Astrocyte of the cerebellum (primary cell): ENCODE measurements at regions not wholly inside any gene's neighbourhood (a gene's known extent, or its start where the extent isn't known, plus 50 kb on each side); places are given as distances from the start of the nearest gene placed in this dataset.

Source experiments
- DNase-seq: peaks from one replicate; pipeline ENCODE4 v3.0.0-alpha.2; 2011; ENCODE audit warnings: low read depth
- H3K4me3 ChIP-seq: 2 replicates; pipeline ENCODE4 v1.5.1; 2011; ENCODE audit warnings: mild to moderate bottlenecking, low read depth, low read length, moderate library complexity
- in situ Hi-C: cut with HindIII; loops from 2 replicates; pipeline ENCODE4 v1.10.0; 2017; ENCODE audit warnings: low sequenced_read_pairs
- TF ChIP-seq, protein P1 (sequence below): IDR thresholded peaks from 2 replicates; pipeline ENCODE4 v1.5.1; 2012; ENCODE audit warnings: low read length, low read depth, moderate library complexity, mild to moderate bottlenecking; ENCODE audit errors: missing control alignments

DNA sequence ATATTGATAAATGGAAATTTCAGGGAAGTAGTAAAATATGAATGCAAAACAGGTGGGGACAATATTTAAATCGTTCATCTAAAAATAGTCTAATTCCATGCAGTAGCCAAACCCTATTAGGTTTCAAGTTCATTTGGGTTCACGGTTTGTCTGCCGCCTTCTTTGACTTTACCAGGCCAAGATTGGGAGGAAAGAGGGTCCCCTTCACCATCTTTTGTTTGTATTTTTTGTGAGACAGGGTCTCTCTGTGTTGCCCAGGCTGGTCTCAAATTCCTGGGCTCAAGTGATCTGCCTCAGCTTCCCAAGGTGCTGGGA is 98.5 kb upstream of the ATL2 start:
- DNase-seq: no peak
- TF ChIP-seq, protein P1, sequence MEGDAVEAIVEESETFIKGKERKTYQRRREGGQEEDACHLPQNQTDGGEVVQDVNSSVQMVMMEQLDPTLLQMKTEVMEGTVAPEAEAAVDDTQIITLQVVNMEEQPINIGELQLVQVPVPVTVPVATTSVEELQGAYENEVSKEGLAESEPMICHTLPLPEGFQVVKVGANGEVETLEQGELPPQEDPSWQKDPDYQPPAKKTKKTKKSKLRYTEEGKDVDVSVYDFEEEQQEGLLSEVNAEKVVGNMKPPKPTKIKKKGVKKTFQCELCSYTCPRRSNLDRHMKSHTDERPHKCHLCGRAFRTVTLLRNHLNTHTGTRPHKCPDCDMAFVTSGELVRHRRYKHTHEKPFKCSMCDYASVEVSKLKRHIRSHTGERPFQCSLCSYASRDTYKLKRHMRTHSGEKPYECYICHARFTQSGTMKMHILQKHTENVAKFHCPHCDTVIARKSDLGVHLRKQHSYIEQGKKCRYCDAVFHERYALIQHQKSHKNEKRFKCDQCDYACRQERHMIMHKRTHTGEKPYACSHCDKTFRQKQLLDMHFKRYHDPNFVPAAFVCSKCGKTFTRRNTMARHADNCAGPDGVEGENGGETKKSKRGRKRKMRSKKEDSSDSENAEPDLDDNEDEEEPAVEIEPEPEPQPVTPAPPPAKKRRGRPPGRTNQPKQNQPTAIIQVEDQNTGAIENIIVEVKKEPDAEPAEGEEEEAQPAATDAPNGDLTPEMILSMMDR: no peak
- in situ Hi-C loops: no loop called here
- H3K4me3 ChIP-seq: no peak overlapping the region

- H3K4me3 ChIP-seq: no peak overlapping the region
- in situ Hi-C loops: no loop called here
- DNase-seq: no peak
- TF ChIP-seq, protein P1: no peak
These were observed 97.9 kb upstream of the ATL2 start for GRCh38 chr2:38474715-38475566.

DNA sequence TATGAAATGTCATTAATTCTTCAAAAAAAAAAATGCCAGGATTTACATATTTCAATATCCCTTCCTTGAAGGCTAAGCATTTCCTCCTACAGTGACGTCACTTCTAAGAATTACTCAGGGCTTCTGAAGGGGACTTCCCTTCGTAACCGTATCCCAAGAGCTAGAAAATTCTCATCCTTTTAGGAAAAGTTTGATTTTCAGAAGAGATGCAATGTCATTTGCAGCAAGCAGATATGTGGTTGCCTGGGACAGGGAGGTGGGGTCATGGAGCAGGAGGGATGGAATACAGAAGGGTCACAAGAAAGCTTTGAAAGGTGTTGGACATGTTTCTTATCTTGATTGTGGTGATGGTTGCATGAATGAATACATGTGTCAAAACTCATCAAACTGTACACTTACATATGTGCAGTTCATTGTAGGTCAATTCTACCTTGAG is 97.0 kb upstream of the ATL2 start:
- no peak for DNase-seq
- TF ChIP-seq, protein P1: no peak
- H3K4me3 ChIP-seq: no peak overlapping the region
- in situ Hi-C loops: no loop called here

- DNase-seq: no peak
- TF ChIP-seq, protein P1: no peak
- H3K4me3 ChIP-seq: no peak overlapping the region
- in situ Hi-C loops: no loop called here
These were observed 96.4 kb upstream of the ATL2 start for GRCh38 chr2:38473333-38474005.

GRCh38 chr2:38470115-38470514 is 93.0 kb upstream of the ATL2 start:
- no peak overlapping the region for H3K4me3 ChIP-seq
- in situ Hi-C loops: no loop called here
- no peak for DNase-seq
- TF ChIP-seq, protein P1: no peak

- DNase-seq: no peak
- in situ Hi-C loops: loop anchor here (5.0 kb wide), 1 partner anchor 91 kb away; the partner anchor contains the start of gene ATL2
- no peak overlapping the region for H3K4me3 ChIP-seq
- TF ChIP-seq, protein P1: no peak
These were observed 90.8 kb upstream of the ATL2 start for GRCh38 chr2:38467768-38468455.
